ENCODE measurements at regions not wholly inside any gene's neighbourhood (a gene's known extent, or its start where the extent isn't known, plus 50 kb on each side); places are given as distances from the start of the nearest gene placed in this dataset.

DNA sequence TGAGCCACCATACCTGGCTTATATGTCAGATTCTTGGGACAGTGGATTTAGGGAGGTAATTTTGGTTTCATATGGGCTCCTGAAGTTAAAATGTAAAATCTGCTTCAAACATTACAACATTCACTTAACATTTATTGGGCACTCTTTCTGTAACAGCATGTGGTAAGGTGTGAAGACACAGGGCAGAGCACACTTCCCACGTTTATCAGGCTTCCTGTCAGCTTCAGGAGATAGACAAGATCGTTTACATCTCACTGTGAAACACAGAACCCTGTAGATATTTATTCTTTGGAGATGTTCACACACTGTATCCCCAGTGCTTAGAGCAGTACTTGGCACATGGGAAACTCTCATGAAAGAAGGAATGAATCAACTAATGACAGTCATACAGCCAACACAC is 426.0 kb upstream of the RARB start:
- no peak for DNase-seq (ENCODE audit: low spot score)

GRCh38 chr3:25007974-25008658 is 419.9 kb upstream of the RARB start:
- no peak for DNase-seq (ENCODE audit: low spot score)

DNA sequence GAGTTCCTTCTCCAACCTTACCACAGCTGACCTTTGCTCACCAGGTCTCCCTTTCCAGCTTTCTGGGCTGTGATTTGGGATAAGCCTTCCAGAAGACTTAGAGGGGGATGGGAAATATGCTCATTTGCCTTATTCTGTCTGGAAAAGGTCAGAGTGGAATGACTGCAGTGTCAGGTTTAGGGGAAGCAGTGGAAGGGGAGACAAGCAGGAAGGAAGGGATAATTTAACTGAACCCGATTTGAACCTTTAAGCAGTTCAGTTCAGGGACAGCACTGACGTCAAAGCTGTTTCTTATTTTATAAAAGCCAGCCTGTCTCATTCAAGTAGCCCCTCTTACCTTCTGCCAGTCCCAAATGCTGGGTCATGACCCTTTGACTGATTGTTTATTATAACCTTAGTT is 418.4 kb upstream of the RARB start:
- DNase-seq (ENCODE audit: low spot score) = no peak

DNA sequence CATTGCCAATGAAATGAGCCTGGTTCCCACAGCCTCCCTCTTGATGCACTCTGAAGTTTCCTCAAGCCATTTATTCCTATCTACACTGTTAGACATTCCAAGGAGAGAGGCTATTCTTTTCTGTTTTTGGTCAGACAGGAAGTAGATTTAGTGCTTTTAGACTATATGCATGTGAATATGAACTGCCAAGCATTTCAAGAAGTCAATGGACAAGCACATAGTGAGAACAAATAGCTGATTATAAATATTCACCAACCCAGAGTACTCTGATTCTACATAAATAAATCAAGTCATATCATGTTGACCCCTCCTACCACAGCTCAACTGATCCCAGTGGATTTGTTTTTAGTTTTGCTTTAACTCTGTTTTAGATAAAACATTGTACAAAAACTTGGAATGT is 412.5 kb upstream of the RARB start:
- no peak for DNase-seq (ENCODE audit: low spot score)

- DNase-seq (ENCODE audit: low spot score) = no peak
These were observed 409.2 kb upstream of the RARB start for GRCh38 chr3:25018909-25019308.

DNA sequence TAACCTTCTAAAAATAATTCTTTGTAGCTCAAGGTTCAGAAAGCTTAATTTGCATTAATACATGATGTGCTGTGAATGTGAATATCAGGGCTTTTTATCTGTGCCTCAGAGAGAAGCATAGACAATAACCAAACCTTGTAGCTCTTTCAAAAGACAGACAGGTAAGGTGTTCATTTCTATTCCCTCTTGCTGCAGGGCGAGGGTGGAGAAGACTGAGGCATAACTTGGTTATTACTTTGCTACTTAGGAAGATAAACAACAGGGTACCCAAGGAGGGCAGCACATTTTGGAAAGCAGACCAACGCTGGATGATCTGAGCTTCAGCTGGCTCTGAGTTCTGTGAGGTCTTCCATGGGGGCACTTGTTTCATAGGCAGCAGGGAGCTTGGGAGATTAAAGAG is 408.6 kb upstream of the RARB start:
- DNase-seq (ENCODE audit: low spot score) = no peak

- DNase-seq (ENCODE audit: low spot score) = peak; percentile 2
These were observed 406.2 kb upstream of the RARB start for GRCh38 chr3:25021816-25022215.

- no peak for DNase-seq (ENCODE audit: low spot score)
These were observed 404.2 kb upstream of the RARB start for GRCh38 chr3:25023876-25024275.

GRCh38 chr3:25025236-25025635 is 402.8 kb upstream of the RARB start:
- DNase-seq (ENCODE audit: low spot score) = no peak

DNA sequence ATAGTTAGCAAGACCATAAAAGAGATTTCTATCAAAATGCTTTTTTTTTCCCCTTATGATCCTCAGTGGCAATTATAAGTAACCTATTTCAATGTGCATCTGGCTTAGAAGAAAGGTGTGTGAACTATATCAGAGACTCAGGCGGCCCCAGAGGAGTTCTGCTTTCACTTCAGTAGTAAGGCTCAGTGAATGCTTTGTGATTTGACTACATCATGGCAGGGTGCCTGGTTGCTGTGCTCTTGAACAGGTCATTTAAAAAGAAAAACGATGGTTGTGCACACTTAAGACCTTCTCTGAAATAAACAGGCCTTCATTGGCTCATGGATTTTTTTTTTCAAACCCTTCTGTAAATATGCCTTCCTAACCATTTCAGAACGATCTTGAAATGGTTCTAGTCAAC is 400.4 kb upstream of the RARB start:
- DNase-seq (ENCODE audit: low spot score) = no peak

GRCh38 chr3:25029820-25030219 is 398.2 kb upstream of the RARB start:
- DNase-seq (ENCODE audit: low spot score) = no peak

DNA sequence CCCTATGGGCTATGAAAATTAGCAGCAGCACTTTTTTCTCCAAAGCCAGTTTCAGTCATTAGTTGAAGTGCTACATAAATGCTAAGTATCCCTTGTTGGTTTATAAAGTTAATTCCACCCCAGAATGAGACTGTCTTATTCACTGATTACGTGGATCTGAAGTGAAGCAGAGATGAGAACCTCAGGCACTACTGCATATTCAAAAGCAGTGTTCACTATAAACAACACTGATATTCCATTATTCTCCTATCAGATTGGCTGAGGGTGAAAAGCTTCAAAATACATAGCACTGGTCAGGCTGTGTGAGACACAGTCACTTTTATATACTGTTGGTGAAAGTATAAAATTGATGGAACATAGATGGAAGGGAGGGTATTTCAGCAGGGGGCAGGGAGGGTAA is 395.7 kb upstream of the RARB start:
- DNase-seq (ENCODE audit: low spot score) = no peak

DNA sequence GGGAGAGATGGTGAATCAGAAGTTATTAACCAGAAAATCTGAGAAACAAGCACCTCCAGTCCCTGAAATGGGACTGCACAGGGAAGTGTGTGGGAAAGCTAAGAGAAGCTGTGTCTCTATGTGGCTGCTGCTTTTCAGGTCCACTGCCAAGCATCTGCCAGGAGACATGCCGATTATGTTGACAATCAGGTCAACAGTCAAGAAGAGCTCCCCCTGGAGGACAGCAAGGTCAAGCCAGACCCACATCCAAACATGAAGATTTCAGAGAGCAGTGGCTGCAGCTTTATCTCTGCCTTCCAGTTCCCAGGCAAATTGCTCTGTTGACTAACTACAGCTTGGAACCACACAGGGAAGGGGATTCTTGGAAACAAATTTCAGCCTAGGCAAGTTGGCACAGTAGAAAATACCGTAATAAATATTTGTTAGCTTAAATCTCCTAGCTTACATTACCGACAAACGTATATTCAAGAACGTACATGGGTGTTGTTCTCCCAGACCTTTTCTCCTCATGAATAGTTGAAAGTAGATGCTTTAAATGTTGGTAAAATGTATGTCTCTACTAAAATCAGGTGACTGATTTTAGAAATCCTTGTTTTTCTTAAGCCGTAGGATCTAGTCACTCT is 394.5 kb upstream of the RARB start:
- peak; percentile 5 for DNase-seq (ENCODE audit: low spot score)

- DNase-seq (ENCODE audit: low spot score) = no peak
These were observed 392.5 kb upstream of the RARB start for GRCh38 chr3:25035526-25035925.

DNA sequence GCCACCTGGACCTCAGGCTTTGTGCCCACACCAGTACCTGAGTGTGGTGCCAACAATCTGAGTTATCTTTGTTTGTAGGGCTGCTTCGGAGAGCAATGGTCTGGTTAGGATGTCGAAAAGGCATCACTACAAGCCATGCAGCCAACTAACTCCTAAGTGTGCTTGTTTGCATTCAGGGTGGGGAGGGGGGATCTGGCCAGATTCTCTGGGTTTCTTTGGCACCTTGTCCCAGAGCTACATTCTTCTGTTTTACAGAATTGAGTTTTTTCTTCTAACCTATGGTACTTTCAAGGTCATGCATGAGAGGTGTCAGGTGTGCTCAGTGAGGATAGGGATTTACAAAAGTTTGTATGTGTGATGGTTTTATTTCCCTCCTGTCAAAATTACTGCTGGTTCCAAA is 391.4 kb upstream of the RARB start:
- DNase-seq (ENCODE audit: low spot score) = no peak

- DNase-seq (ENCODE audit: low spot score) = no peak
These were observed 391.0 kb upstream of the RARB start for GRCh38 chr3:25037049-25037547.

DNA sequence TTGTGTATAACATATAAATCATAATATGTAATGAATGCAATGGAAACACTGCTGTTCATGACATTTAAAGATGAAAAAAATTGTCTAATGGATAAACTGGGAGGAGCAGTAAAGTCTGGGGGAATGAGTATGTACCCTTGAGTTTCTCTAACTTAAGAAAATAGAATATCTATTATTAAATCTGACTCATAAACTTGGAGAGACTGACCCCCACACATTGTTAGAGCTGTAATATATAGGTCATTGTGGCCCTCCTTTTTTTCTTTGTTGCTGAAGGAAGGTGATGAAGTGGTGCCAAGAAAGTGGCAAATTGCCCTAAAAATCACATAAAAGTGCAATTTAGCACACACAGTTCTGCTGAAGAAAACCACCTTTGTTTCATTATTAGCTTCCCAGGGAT is 389.8 kb upstream of the RARB start:
- no peak for DNase-seq (ENCODE audit: low spot score)

- DNase-seq (ENCODE audit: low spot score) = no peak
These were observed 389.1 kb upstream of the RARB start for GRCh38 chr3:25038922-25039321.

- no peak for DNase-seq (ENCODE audit: low spot score)
These were observed 387.3 kb upstream of the RARB start for GRCh38 chr3:25040748-25041147.

DNA sequence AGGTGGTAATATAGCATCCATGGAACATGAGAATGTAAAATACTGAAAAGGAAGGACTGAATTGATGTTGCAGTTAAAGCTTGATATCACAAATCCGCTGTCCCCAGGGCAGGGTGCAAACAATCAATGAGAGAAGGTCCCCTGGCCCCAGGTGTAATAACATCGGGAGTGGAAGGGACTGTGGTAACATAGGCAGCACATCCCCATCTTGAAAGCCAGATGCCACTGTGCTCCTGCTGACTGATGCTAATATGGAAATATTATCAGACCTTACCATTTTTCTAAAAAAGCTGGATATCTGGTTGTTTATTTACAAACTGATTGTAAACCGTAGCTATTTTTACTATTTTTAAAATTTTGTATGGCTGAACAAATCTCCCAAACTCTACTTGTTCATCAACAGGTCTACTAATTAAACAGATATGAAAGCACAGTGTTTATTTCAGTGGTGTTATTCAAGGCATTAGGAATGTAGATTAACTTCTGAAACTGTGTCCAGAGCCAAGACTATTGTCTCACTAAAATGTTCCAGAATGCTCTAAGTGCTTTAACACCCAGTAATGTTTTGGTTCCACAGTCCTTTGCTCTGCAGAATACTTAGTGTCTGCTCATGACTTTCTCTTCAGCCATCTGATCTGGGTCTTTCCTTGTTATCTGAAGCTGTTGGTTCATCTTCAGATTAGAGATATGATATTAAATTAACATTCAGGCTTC is 386.0 kb upstream of the RARB start:
- no peak for DNase-seq (ENCODE audit: low spot score)

- no peak for DNase-seq (ENCODE audit: low spot score)
These were observed 384.9 kb upstream of the RARB start for GRCh38 chr3:25043177-25043576.

GRCh38 chr3:25043749-25044148 is 384.3 kb upstream of the RARB start:
- DNase-seq (ENCODE audit: low spot score) = no peak

All from hepatic stellate cell (primary cell).